ENCODE measurements at regions not wholly inside any gene's neighbourhood (a gene's known extent, or its start where the extent isn't known, plus 50 kb on each side); places are given as distances from the start of the nearest gene placed in this dataset.
A peak's percentile ranks its signal among the peaks of the same experiment; 100 is the strongest.

DNA sequence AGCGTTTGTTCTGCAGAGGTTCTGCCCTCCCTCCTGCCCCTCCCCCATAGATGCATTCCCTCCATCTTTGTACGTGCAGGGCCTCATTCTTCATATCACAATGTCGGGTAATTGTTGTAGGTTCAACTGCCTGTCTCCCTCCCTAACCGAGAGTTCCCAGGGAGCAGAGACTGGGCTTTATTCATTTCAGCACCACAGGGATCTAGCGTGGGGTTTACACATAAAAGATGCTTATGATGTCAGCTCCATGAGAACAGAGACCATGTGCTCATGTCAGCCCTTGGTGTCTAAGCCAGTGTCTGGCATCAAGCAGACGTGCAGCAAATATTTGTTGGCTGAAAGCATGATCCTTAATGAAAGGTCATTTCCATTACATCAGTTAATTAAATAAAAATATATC lies 298.9 kb upstream of the TRIB2 start:
- Mint-ChIP-seq H3K9me3 (no peaks in the 10 kb centered on the region), H3K36me3 (no peaks in the 10 kb centered on the region), H3K4me3 (no peak overlapping the region), H3K4me1 (peaks cover 27 to 57% (median 37%) of the 10 kb centered on the region in 4 donors), H3K27me3 (no peaks in the 10 kb centered on the region), H3K27ac (peak overlapping the region in 2 of 3 donors; percentile 16 to 89)
- H3K27me3 ChIP-seq (ENCODE audit: control insufficient read depth, insufficient read depth, low read length): no peaks in the 10 kb centered on the region
- H3K4me3 ChIP-seq (ENCODE audit: low read depth, low read length): no peak overlapping the region
- H3K36me3 ChIP-seq (ENCODE audit: control insufficient read depth, insufficient read depth, low read length): no peaks in the 10 kb centered on the region
- ATAC-seq (ENCODE audit: low read depth in 2 of 2) (no peak), DNase-seq (no peak)
- no peak overlapping the region for H3K27ac ChIP-seq (ENCODE audit: insufficient read depth, low read length, poor library complexity, severe bottlenecking)
- peaks cover 24% of the 10 kb centered on the region for H3K4me1 ChIP-seq (ENCODE audit: control insufficient read depth, insufficient read depth, low read length, poor library complexity, severe bottlenecking)
- H3K9me3 ChIP-seq (ENCODE audit: control insufficient read depth in 2 of 2, low read length in 2 of 2): no peaks in the 10 kb centered on the region

DNA sequence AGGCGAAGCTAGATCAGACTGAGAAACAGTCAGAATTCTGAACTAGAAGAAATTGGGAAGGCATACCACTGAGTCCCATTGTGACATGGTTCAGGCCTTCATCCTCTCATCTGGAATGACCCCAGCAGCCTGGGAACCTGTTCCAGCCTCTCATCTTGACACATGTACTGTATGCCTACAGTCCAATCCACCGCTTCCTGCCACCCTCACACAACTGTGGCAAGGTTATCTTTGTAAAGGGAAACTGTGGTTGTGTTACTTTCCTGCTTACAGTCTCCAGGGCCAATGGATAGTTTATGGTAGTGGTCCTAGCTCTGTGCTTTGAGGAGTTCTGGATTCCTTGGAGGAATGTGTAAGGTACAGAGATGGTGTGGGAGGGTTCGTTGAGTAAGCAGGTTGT lies 296.9 kb upstream of the TRIB2 start:
- peak in 1 of 3 donors; percentile 38 for DNase-seq
- ATAC-seq (ENCODE audit: low read depth in 2 of 2): no peak
- H3K4me1 ChIP-seq (ENCODE audit: control insufficient read depth, insufficient read depth, low read length, poor library complexity, severe bottlenecking): peaks cover 21% of the 10 kb centered on the region
- peaks cover 30 to 53% (median 35%) of the 10 kb centered on the region in 4 donors for H3K4me1 Mint-ChIP-seq
- H3K9me3 ChIP-seq (ENCODE audit: control insufficient read depth in 2 of 2, low read length in 2 of 2): no peaks in the 10 kb centered on the region
- no peaks in the 10 kb centered on the region for H3K36me3 ChIP-seq (ENCODE audit: control insufficient read depth, insufficient read depth, low read length)
- no peaks in the 10 kb centered on the region for H3K9me3 Mint-ChIP-seq
- no peak overlapping the region for H3K27ac Mint-ChIP-seq
- H3K27me3 ChIP-seq (ENCODE audit: control insufficient read depth, insufficient read depth, low read length): no peaks in the 10 kb centered on the region
- no peak overlapping the region for H3K27ac ChIP-seq (ENCODE audit: insufficient read depth, low read length, poor library complexity, severe bottlenecking)
- no peaks in the 10 kb centered on the region for H3K27me3 Mint-ChIP-seq
- H3K4me3 Mint-ChIP-seq: no peak overlapping the region
- no peaks in the 10 kb centered on the region for H3K36me3 Mint-ChIP-seq
- H3K4me3 ChIP-seq (ENCODE audit: low read depth, low read length): no peak overlapping the region

DNA sequence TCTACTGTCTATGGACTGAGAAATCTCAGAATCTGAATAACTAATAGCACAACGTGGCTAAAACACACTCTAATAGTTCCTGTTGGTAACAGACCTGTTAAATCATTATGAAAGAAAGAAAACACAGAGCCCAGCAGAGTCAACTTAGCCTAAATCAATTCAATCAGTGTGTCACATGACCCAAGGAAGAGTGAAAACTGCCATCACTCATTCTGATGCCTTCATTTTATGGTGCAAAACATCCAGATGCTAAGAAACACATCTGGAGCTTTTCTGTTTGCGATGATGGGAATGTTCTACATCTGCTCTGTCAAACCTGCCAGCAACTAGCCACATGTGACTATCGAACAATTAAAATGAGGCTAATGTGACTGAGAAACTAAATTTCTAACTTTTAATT lies 295.7 kb upstream of the TRIB2 start:
- no peaks in the 10 kb centered on the region for H3K36me3 Mint-ChIP-seq
- ATAC-seq (ENCODE audit: low read depth in 2 of 2): no peak
- peaks cover 22 to 47% (median 32%) of the 10 kb centered on the region in 4 donors for H3K4me1 Mint-ChIP-seq
- H3K4me3 Mint-ChIP-seq: no peak overlapping the region
- Histone ChIP-seq H3K36me3 (ENCODE audit: control insufficient read depth, insufficient read depth, low read length) (no peaks in the 10 kb centered on the region), H3K4me3 (ENCODE audit: low read depth, low read length) (no peak overlapping the region), H3K27ac (ENCODE audit: insufficient read depth, low read length, poor library complexity, severe bottlenecking) (no peak overlapping the region), H3K4me1 (ENCODE audit: control insufficient read depth, insufficient read depth, low read length, poor library complexity, severe bottlenecking) (peaks cover 21% of the 10 kb centered on the region), H3K27me3 (ENCODE audit: control insufficient read depth, insufficient read depth, low read length) (no peaks in the 10 kb centered on the region), H3K9me3 (ENCODE audit: control insufficient read depth in 2 of 2, low read length in 2 of 2) (no peaks in the 10 kb centered on the region)
- no peaks in the 10 kb centered on the region for H3K9me3 Mint-ChIP-seq
- no peak for DNase-seq
- H3K27me3 Mint-ChIP-seq: no peaks in the 10 kb centered on the region
- H3K27ac Mint-ChIP-seq: peak overlapping the region in 1 of 3 donors; percentile 3

GRCh38 chr2:12424219-12424618 lies 292.5 kb upstream of the TRIB2 start:
- Histone ChIP-seq H3K27ac (ENCODE audit: insufficient read depth, low read length, poor library complexity, severe bottlenecking) (no peak overlapping the region), H3K36me3 (ENCODE audit: control insufficient read depth, insufficient read depth, low read length) (no peaks in the 10 kb centered on the region), H3K27me3 (ENCODE audit: control insufficient read depth, insufficient read depth, low read length) (no peaks in the 10 kb centered on the region), H3K9me3 (ENCODE audit: control insufficient read depth in 2 of 2, low read length in 2 of 2) (no peaks in the 10 kb centered on the region), H3K4me3 (ENCODE audit: low read depth, low read length) (no peak overlapping the region), H3K4me1 (ENCODE audit: control insufficient read depth, insufficient read depth, low read length, poor library complexity, severe bottlenecking) (peaks cover 14% of the 10 kb centered on the region)
- no peak for ATAC-seq (ENCODE audit: low read depth in 2 of 2)
- DNase-seq: no peak
- no peak overlapping the region for H3K27ac Mint-ChIP-seq
- H3K27me3 Mint-ChIP-seq: no peaks in the 10 kb centered on the region
- no peak overlapping the region for H3K4me3 Mint-ChIP-seq
- no peaks in the 10 kb centered on the region for H3K36me3 Mint-ChIP-seq
- H3K9me3 Mint-ChIP-seq: no peaks in the 10 kb centered on the region
- H3K4me1 Mint-ChIP-seq: peaks cover 7 to 40% (median 22%) of the 10 kb centered on the region in 4 donors

- Histone ChIP-seq H3K4me1 (ENCODE audit: control insufficient read depth, insufficient read depth, low read length, poor library complexity, severe bottlenecking) (peaks cover 9% of the 10 kb centered on the region), H3K36me3 (ENCODE audit: control insufficient read depth, insufficient read depth, low read length) (no peaks in the 10 kb centered on the region), H3K4me3 (ENCODE audit: low read depth, low read length) (no peak overlapping the region), H3K9me3 (ENCODE audit: control insufficient read depth in 2 of 2, low read length in 2 of 2) (no peaks in the 10 kb centered on the region), H3K27ac (ENCODE audit: insufficient read depth, low read length, poor library complexity, severe bottlenecking) (no peak overlapping the region), H3K27me3 (ENCODE audit: control insufficient read depth, insufficient read depth, low read length) (no peaks in the 10 kb centered on the region)
- Mint-ChIP-seq H3K27ac (no peak overlapping the region), H3K9me3 (no peaks in the 10 kb centered on the region), H3K36me3 (no peaks in the 10 kb centered on the region), H3K27me3 (no peaks in the 10 kb centered on the region), H3K4me1 (peaks cover 7 to 42% (median 25%) of the 10 kb centered on the region in 4 donors), H3K4me3 (no peak overlapping the region)
- DNase-seq: no peak
- ATAC-seq (ENCODE audit: low read depth in 2 of 2): no peak
Observed at GRCh38 chr2:12424809-12425208, 291.9 kb upstream of the TRIB2 start.

- Mint-ChIP-seq H3K36me3 (no peaks in the 10 kb centered on the region), H3K4me3 (no peak overlapping the region), H3K27ac (peak overlapping the region; percentile 17 to 83 (median 47)), H3K9me3 (no peaks in the 10 kb centered on the region), H3K27me3 (no peaks in the 10 kb centered on the region), H3K4me1 (peaks cover 15 to 52% (median 26%) of the 10 kb centered on the region in 4 donors)
- ATAC-seq (ENCODE audit: low read depth in 2 of 2): no peak
- H3K4me1 ChIP-seq (ENCODE audit: control insufficient read depth, insufficient read depth, low read length, poor library complexity, severe bottlenecking): peaks cover 22% of the 10 kb centered on the region
- no peak for DNase-seq
- H3K27me3 ChIP-seq (ENCODE audit: control insufficient read depth, insufficient read depth, low read length): no peaks in the 10 kb centered on the region
- H3K36me3 ChIP-seq (ENCODE audit: control insufficient read depth, insufficient read depth, low read length): no peaks in the 10 kb centered on the region
- no peak overlapping the region for H3K27ac ChIP-seq (ENCODE audit: insufficient read depth, low read length, poor library complexity, severe bottlenecking)
- H3K4me3 ChIP-seq (ENCODE audit: low read depth, low read length): no peak overlapping the region
- H3K9me3 ChIP-seq (ENCODE audit: control insufficient read depth in 2 of 2, low read length in 2 of 2): no peaks in the 10 kb centered on the region
Observed at GRCh38 chr2:12428324-12428723, 288.4 kb upstream of the TRIB2 start.

- H3K27ac ChIP-seq (ENCODE audit: insufficient read depth, low read length, poor library complexity, severe bottlenecking): no peak overlapping the region
- H3K4me3 ChIP-seq (ENCODE audit: low read depth, low read length): no peak overlapping the region
- ATAC-seq (ENCODE audit: low read depth in 2 of 2): no peak
- Mint-ChIP-seq H3K9me3 (no peaks in the 10 kb centered on the region), H3K27me3 (no peaks in the 10 kb centered on the region), H3K27ac (peak overlapping the region; percentile 17 to 83 (median 47)), H3K4me3 (no peak overlapping the region), H3K36me3 (no peaks in the 10 kb centered on the region), H3K4me1 (peaks cover 18 to 55% (median 27%) of the 10 kb centered on the region in 4 donors)
- H3K9me3 ChIP-seq (ENCODE audit: control insufficient read depth in 2 of 2, low read length in 2 of 2): no peaks in the 10 kb centered on the region
- DNase-seq: no peak
- H3K4me1 ChIP-seq (ENCODE audit: control insufficient read depth, insufficient read depth, low read length, poor library complexity, severe bottlenecking): peaks cover 22% of the 10 kb centered on the region
- H3K27me3 ChIP-seq (ENCODE audit: control insufficient read depth, insufficient read depth, low read length): no peaks in the 10 kb centered on the region
- no peaks in the 10 kb centered on the region for H3K36me3 ChIP-seq (ENCODE audit: control insufficient read depth, insufficient read depth, low read length)
Observed at GRCh38 chr2:12428786-12429185, 287.9 kb upstream of the TRIB2 start.

- no peaks in the 10 kb centered on the region for H3K36me3 Mint-ChIP-seq
- no peak for ATAC-seq (ENCODE audit: low read depth in 2 of 2)
- Histone ChIP-seq H3K36me3 (ENCODE audit: control insufficient read depth, insufficient read depth, low read length) (no peaks in the 10 kb centered on the region), H3K4me1 (ENCODE audit: control insufficient read depth, insufficient read depth, low read length, poor library complexity, severe bottlenecking) (peaks cover 22% of the 10 kb centered on the region), H3K27ac (ENCODE audit: insufficient read depth, low read length, poor library complexity, severe bottlenecking) (peak overlapping the region; percentile 16), H3K9me3 (ENCODE audit: control insufficient read depth in 2 of 2, low read length in 2 of 2) (no peaks in the 10 kb centered on the region), H3K27me3 (ENCODE audit: control insufficient read depth, insufficient read depth, low read length) (no peaks in the 10 kb centered on the region), H3K4me3 (ENCODE audit: low read depth, low read length) (no peak overlapping the region)
- H3K4me1 Mint-ChIP-seq: peaks cover 14 to 64% (median 30%) of the 10 kb centered on the region in 4 donors
- peak overlapping the region; percentile 70 to 88 (median 86) for H3K27ac Mint-ChIP-seq
- no peaks in the 10 kb centered on the region for H3K27me3 Mint-ChIP-seq
- DNase-seq: no peak
- no peaks in the 10 kb centered on the region for H3K9me3 Mint-ChIP-seq
- peak overlapping the region; percentile 43 to 92 (median 78) for H3K4me3 Mint-ChIP-seq
Observed at GRCh38 chr2:12429779-12430406, 286.8 kb upstream of the TRIB2 start.

Measured in CD4-positive, CD25-positive, alpha-beta regulatory T cell (primary cell).